NCI-H460 (cell line): ENCODE measurements at regions not wholly inside any gene's neighbourhood (a gene's known extent, or its start where the extent isn't known, plus 50 kb on each side); places are given as distances from the start of the nearest gene placed in this dataset.

Experiments
- DNase-seq: peaks from one replicate; pipeline ENCODE4 v3.0.0-alpha.2; 2016; ENCODE audit warnings: low read depth; ENCODE audit errors: extremely low read depth
- small RNA-seq, 2 experiments: library from RNA; depleted of rRNA; stranded (forward); fragments of <200 nt; gene quantifications; one replicate each; pipeline ENCODE3, GENCODE V24; 2014

- no peak for DNase-seq
Observed at GRCh38 chr3:181173227-181173626, 183.7 kb upstream of the DNAJC19 start.

- no peak for DNase-seq
Observed at GRCh38 chr3:181134873-181135272, 145.3 kb upstream of the DNAJC19 start.

- no peak for DNase-seq
Observed at GRCh38 chr3:181133832-181134231, 144.3 kb upstream of the DNAJC19 start.

GRCh38 chr3:181105646-181106045 is 116.1 kb upstream of the DNAJC19 start:
- no peak for DNase-seq

- DNase-seq, result no peak
Observed at GRCh38 chr3:181103605-181104004, 114.1 kb upstream of the DNAJC19 start.

- no peak for DNase-seq
Observed at GRCh38 chr3:181086011-181086410, 96.5 kb upstream of the DNAJC19 start.

GRCh38 chr3:181081930-181082329 is 92.4 kb upstream of the DNAJC19 start:
- no peak for DNase-seq

GRCh38 chr3:181076558-181076957 is 87.0 kb upstream of the DNAJC19 start:
- no peak for DNase-seq

GRCh38 chr3:181075098-181075497 is 85.6 kb upstream of the DNAJC19 start:
- no peak for DNase-seq

- no peak for DNase-seq
Observed at GRCh38 chr3:181066143-181067087, 76.9 kb upstream of the DNAJC19 start.

- no peak for DNase-seq
Observed at GRCh38 chr3:181056136-181056732, 66.7 kb upstream of the DNAJC19 start.

GRCh38 chr3:181054538-181054937 is 65.0 kb upstream of the DNAJC19 start:
- no peak for DNase-seq

GRCh38 chr3:181052256-181052655 is 62.7 kb upstream of the DNAJC19 start:
- no peak for DNase-seq

- DNase-seq, result no peak
Observed at GRCh38 chr3:181050738-181051137, 61.2 kb upstream of the DNAJC19 start.

- no peak for DNase-seq
Observed at GRCh38 chr3:181040030-181040429, 50.5 kb upstream of the DNAJC19 start.

Small RNA genes in the stretch of these regions (small RNA-seq; reads per million reads assigned to genes)
- gene AC083904.1 (0 to 0.06 reads per million in 2 experiments), gene RNU6-4P (0.08 to 0.12 reads per million in 2 experiments)
